AG09309 (cell line): ENCODE measurements at regions not wholly inside any gene's neighbourhood (a gene's known extent, or its start where the extent isn't known, plus 50 kb on each side); places are given as distances from the start of the nearest gene placed in this dataset.

Experiments
- DNase-seq: peaks from one replicate; pipeline ENCODE4 v3.0.0-alpha.2; 2010; ENCODE audit warnings: low read depth
- H3K4me3 ChIP-seq: 2 replicates; pipeline ENCODE4 v1.5.1; 2011; ENCODE audit warnings: mild to moderate bottlenecking, low read depth, low read length, moderate library complexity; ENCODE audit not compliant: control insufficient read depth
- TF ChIP-seq, protein P1 (sequence below): IDR thresholded peaks from 2 replicates; pipeline ENCODE4 v1.5.1; 2011; ENCODE audit warnings: mild to moderate bottlenecking, low read depth, low read length, inconsistent platforms; ENCODE audit not compliant: insufficient read depth, control insufficient read depth; ENCODE audit errors: missing control alignments

DNA sequence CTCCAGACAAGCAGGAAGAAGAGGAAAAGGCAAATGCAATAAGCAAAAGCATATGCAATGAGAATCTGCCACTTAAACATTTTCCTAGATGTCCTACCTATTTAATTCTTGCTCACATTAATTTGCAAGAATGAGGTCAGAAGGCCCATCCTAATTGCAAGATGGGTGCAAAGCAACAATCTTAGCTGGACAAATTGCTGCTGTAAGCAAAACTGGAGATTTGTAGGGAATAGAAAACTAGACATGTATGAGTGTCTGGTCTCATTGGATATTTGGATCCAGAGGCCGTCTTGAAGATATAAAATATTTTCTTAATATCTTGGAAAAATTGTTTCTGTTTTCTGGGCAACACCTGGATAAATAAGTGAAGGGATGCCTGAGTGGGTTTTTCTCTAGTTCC lies 150.1 kb upstream of the PGR start:
- no peak overlapping the region for H3K4me3 ChIP-seq
- TF ChIP-seq, protein P1, sequence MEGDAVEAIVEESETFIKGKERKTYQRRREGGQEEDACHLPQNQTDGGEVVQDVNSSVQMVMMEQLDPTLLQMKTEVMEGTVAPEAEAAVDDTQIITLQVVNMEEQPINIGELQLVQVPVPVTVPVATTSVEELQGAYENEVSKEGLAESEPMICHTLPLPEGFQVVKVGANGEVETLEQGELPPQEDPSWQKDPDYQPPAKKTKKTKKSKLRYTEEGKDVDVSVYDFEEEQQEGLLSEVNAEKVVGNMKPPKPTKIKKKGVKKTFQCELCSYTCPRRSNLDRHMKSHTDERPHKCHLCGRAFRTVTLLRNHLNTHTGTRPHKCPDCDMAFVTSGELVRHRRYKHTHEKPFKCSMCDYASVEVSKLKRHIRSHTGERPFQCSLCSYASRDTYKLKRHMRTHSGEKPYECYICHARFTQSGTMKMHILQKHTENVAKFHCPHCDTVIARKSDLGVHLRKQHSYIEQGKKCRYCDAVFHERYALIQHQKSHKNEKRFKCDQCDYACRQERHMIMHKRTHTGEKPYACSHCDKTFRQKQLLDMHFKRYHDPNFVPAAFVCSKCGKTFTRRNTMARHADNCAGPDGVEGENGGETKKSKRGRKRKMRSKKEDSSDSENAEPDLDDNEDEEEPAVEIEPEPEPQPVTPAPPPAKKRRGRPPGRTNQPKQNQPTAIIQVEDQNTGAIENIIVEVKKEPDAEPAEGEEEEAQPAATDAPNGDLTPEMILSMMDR: no peak
- no peak for DNase-seq

DNA sequence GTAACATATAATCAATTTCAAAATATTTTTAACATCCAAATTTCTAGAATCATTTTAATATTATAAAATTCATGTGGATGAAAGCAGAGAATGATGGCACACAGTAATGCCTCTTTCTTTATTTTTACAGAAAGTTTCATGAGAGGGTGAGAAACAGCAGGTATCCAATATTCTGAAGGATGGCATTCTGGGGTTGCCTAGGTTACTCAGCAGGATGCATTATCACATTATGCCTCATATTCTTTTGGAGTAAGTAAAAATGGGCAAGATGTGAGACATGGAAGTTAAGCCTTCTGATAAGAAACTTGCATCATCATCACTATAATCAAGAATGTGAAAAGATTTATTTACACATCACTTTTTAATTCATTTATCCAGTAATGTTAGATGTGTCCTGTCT lies 148.7 kb upstream of the PGR start:
- TF ChIP-seq, protein P1: no peak
- H3K4me3 ChIP-seq: no peak overlapping the region
- DNase-seq: no peak

DNA sequence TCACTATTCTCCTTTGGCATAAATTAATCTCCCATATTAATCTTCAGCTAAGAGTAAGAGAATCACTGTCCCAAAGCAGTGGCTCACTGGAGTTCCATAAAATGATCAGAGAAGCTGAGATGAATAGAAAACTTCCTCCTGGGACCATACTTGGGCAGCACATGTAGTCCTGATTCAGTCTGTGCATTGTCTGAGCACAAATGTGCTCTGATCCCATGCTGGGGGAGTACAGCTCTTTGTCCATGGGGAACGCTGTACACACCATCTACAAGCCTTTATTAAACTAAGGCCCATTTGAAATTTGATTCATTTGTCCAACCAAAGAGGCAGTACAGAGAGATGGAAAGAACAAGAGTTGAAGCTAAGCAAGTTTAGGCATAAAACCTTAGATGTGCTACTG lies 147.4 kb upstream of the PGR start:
- no peak for DNase-seq
- H3K4me3 ChIP-seq: no peak overlapping the region
- TF ChIP-seq, protein P1: no peak

DNA sequence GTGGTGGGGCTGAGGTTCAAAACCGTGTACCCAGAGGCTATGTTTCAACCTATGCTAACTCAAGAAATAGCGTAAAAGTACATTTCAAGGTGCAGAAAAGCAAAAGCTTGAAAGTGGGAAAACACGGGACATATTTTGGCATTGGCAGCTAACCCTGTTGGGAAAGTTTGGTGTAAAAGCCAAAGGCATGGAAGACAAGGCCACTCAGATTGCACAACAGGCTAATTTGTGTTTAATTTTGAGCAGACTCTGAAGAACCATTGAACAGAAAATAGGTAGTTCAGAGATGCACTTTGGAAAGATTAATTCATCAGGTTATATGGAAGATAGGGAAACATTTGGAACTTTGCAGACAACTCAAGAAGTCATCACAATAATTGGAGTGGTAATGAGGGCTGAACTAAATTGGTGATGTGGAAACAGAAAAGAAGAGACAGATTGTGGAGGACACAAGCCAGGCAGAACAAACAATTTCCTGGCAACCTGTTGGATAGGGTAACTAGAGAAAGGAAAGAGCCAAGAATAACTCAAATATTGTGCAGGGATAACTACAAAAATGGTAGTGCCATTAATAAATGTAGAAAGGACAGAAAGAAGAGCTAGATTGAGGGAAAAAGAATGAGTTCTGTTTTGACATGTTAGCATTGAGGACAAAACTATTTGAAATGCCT lies 140.5 kb upstream of the PGR start:
- no peak for DNase-seq
- no peak overlapping the region for H3K4me3 ChIP-seq
- TF ChIP-seq, protein P1: no peak

DNA sequence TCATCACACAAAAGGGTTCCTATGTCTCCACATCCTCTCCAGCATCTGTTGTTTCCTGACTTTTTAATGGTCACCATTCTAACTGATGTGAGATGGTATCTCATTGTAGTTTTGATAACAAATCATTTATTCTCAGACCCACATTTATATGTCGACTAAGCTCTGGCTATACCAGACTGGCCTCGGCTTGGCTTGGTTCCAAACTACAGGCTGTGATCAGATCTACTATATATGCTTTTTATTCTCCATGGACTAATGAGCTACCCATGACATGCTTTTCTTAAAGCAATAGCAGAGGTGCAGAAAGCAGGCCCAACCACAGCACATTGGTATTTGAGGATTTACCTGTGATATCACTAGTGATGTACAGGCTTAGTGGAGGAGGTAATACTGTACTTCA lies 139.8 kb upstream of the PGR start:
- DNase-seq: no peak
- TF ChIP-seq, protein P1: no peak
- no peak overlapping the region for H3K4me3 ChIP-seq

DNA sequence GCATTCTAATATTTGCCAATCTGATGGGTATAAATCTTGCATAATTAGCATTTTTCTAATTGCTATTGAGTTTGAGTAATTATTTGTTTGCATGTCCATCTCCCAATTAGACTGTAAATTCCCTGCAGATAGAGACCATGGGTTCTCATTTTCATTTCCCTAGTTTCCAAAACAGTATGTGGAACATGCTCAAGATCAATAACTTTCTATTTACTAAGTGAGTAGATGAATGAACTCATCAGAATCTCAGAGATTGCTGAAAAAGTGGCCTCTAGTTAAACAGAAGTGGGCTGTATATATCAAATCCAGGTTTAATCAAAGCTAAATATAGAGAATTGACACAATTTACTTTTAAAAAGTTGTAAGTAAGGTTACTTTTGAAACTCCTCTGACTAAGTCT lies 138.0 kb upstream of the PGR start:
- TF ChIP-seq, protein P1: no peak
- no peak for DNase-seq
- no peak overlapping the region for H3K4me3 ChIP-seq
